HL-60 (cell line): ENCODE measurements at regions not wholly inside any gene's neighbourhood (a gene's known extent, or its start where the extent isn't known, plus 50 kb on each side); places are given as distances from the start of the nearest gene placed in this dataset.

Experiments
- DNase-seq, 2 experiments: peaks; one replicate each; pipeline ENCODE4 v3.0.0-alpha.2; 2010 to 2020; ENCODE audit warnings: low read depth in 1 of 2, low spot score in 1 of 2
- H3K27ac ChIP-seq: fragments of 250-450 bp; sonication (Bioruptor Pico); replicated peaks from 2 replicates; pipeline ENCODE4 v1.5.1; 2020; ENCODE audit warnings: mild to moderate bottlenecking, moderate library complexity
- H3K27me3 ChIP-seq: fragments of 250-450 bp; sonication (Bioruptor Pico); 2 replicates; pipeline ENCODE4 v1.5.1; 2021; ENCODE audit warnings: mild to moderate bottlenecking, moderate library complexity; ENCODE audit not compliant: insufficient read depth, poor library complexity, severe bottlenecking
- H3K4me3 ChIP-seq: replicated peaks from 2 replicates; pipeline ENCODE4 v1.5.1; 2011; ENCODE audit warnings: mild to moderate bottlenecking, control low read depth, low read length; ENCODE audit not compliant: insufficient read depth
- CTCF ChIP-seq: IDR thresholded peaks from one replicate; pipeline ENCODE4 v1.5.1; 2011; ENCODE audit warnings: low read length, control low read depth, inconsistent platforms; ENCODE audit not compliant: insufficient read depth
- GABPA ChIP-seq: IDR thresholded peaks from 2 replicates; pipeline ENCODE4 v1.6.1; 2012; ENCODE audit warnings: low read depth
- POLR2AphosphoS5 ChIP-seq: IDR thresholded peaks from 2 replicates; pipeline ENCODE4 v1.6.1; 2012; ENCODE audit warnings: low read depth
- REST ChIP-seq: IDR thresholded peaks from 2 replicates; pipeline ENCODE4 v1.6.1; 2012; ENCODE audit warnings: low read depth; ENCODE audit not compliant: insufficient replicate concordance
- SPI1 ChIP-seq: IDR thresholded peaks from 2 replicates; pipeline ENCODE4 v1.6.1; 2012; ENCODE audit warnings: low read depth, mild to moderate bottlenecking, borderline replicate concordance

DNA sequence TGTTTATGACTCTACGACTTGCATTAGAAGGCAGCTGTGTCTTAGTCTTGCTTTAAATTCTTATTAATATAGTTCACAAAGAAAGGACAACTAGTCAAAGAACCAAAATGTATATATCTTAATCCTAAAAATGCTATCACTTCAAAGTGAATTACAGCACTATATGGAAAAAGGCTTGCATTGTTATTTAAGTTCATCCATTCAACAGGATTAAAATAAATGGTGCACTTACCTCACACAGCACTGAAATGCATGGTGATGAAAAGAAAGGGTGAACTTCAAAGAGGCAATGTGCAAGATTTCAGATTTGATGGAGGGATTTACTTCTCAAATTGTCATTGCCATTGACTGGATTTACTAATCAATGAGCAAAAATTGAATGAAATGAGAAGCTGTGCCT, 344.4 kb upstream of the NUDT12 start:
- H3K27ac ChIP-seq, result no peak overlapping the region
- no peaks in the 10 kb centered on the region for H3K27me3 ChIP-seq
- TF ChIP-seq GABPA (no peak), REST (no peak), CTCF (no peak), POLR2AphosphoS5 (no peak), SPI1 (no peak)
- no peak for DNase-seq
- no peak overlapping the region for H3K4me3 ChIP-seq

DNA sequence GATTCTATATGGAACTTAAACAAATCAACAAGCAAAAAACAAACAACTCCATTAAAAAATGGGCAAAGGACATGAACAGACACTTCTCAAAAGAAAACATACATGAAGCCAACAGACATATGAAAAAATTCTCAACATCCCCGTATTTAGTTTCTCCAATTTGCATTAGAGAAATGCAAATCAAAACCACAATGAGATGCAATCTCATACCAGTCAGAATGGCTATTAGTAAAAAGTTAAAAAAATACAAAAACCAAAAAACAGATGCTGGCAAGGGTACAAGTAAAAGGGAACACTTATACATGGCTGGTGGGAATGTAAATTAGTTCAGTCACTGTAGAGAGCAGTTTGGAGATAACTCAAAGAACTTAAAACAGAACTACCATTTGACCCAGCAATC, 342.1 kb upstream of the NUDT12 start:
- no peak overlapping the region for H3K4me3 ChIP-seq
- no peaks in the 10 kb centered on the region for H3K27me3 ChIP-seq
- TF ChIP-seq CTCF, result no peak
- TF ChIP-seq REST, result no peak
- TF ChIP-seq POLR2AphosphoS5, result no peak
- TF ChIP-seq GABPA, result no peak
- no peak for TF ChIP-seq SPI1
- no peak for DNase-seq
- H3K27ac ChIP-seq, result no peak overlapping the region

DNA sequence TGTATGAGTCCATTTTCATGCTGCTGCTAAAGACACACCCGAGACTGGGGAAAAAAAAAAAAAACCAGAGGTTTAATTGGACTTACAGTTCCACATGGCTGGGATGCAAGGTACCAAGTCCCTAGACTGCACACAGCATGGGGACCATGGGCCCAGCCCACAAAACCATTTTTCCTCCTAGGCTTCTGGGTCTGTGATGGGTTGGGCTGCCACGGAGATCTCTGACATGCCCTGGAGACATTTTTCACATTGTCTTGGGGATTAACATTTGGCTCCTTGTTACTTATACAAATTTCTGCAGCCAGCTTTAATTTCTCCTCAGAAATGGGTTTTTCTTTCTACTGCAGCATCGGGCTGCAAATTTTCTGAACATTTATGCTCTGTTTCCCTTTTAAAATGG, 340.3 kb upstream of the NUDT12 start:
- Histone ChIP-seq H3K27me3 (no peaks in the 10 kb centered on the region), H3K27ac (no peak overlapping the region), H3K4me3 (no peak overlapping the region)
- DNase-seq, result no peak
- TF ChIP-seq SPI1 (no peak), POLR2AphosphoS5 (no peak), CTCF (no peak), GABPA (no peak), REST (no peak)
